ENCODE measurements at regions not wholly inside any gene's neighbourhood (a gene's known extent, or its start where the extent isn't known, plus 50 kb on each side); places are given as distances from the start of the nearest gene placed in this dataset.

GRCh38 chr5:28448791-28449190 is 1410.4 kb upstream of the CDH9 start:
- TF ChIP-seq CTCF (IDR thresholded peaks at IDR 0.05), result no peak

GRCh38 chr5:28430565-28431178 is 1392.3 kb upstream of the CDH9 start:
- no peak for TF ChIP-seq CTCF (IDR thresholded peaks at IDR 0.05)

- no peak for TF ChIP-seq CTCF (IDR thresholded peaks at IDR 0.05)
Observed at GRCh38 chr5:28421141-28421540, 1382.8 kb upstream of the CDH9 start.

GRCh38 chr5:28415791-28416443 is 1377.5 kb upstream of the CDH9 start:
- no peak for TF ChIP-seq CTCF (IDR thresholded peaks at IDR 0.05)

- TF ChIP-seq CTCF (IDR thresholded peaks at IDR 0.05), result no peak
Observed at GRCh38 chr5:28414619-28415018, 1376.2 kb upstream of the CDH9 start.

- no peak for TF ChIP-seq CTCF (IDR thresholded peaks at IDR 0.05)
Observed at GRCh38 chr5:28408651-28409050, 1370.3 kb upstream of the CDH9 start.

GRCh38 chr5:28408186-28408585 is 1369.8 kb upstream of the CDH9 start:
- TF ChIP-seq CTCF (IDR thresholded peaks at IDR 0.05), result no peak
